GM10266 (cell line): ENCODE measurements at regions not wholly inside any gene's neighbourhood (a gene's known extent, or its start where the extent isn't known, plus 50 kb on each side); places are given as distances from the start of the nearest gene placed in this dataset.

ENCODE experiments used
- DNase-seq: peaks from one replicate; pipeline ENCODE4 v3.0.0; 2012; ENCODE audit errors: extremely low spot score
- CTCF ChIP-seq: IDR thresholded peaks from 2 replicates; pipeline ENCODE4 v1.5.1; 2012; ENCODE audit warnings: mild to moderate bottlenecking, low read depth; ENCODE audit not compliant: control insufficient read depth, insufficient read depth; ENCODE audit errors: missing control alignments

DNA sequence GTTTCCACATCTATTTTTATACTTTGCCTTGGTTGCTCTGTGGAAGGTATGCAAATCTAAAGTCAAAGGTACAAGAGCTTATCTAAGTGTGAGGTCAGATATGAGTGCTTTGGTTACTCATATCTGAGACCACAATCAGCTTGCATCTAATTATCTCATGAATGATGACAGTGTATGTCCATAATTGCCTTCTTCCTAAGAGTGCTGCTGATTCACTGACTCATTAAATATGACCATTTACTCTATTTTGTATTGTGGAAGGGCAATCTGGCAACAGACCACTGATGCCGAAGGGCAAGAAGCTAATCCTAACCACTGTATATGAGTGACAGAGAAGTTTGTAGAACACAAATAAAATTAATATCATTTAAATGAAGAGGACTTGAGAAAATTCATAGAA is 1190.2 kb upstream of the AGA start:
- no peak for TF ChIP-seq CTCF
- DNase-seq, result no peak

DNA sequence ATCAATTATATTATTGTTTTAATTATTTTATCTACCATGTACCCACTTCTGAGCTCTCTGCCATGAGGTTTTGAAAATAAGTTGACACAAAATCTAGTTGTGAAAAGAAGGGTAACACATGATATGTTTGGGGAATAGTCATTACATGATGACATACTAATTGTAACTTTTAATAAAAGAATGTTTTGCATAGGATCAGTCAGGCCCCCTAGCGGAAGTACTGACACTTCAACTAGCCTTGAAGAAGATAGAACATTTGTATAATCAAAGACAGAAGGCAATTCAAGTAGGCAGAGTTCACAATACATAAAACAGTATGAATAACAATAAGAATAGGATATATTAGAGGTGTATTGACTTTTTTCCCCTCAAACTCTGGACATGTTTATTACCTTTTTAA is 1191.0 kb upstream of the AGA start:
- no peak for DNase-seq
- TF ChIP-seq CTCF, result no peak

GRCh38 chr4:178664621-178665020 is 1222.4 kb upstream of the AGA start:
- no peak for TF ChIP-seq CTCF
- DNase-seq, result no peak

DNA sequence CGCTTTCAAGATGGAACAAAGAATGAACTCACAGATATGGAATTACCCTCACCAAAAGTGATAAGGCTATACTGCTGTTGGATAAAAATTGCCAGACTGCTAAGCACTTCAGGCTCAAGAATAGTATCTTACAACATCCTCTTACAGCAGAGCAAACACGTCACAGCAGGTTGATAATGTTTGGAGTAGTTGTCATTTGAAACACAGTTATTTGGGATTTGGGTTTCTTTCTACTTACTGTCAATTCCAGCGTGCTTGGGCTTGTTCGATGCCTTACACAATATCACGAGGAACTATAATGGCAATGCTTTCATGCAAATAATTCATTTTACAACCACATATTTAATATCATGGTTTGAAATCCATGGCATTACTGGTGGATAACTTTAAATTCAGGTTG is 1223.7 kb upstream of the AGA start:
- no peak for DNase-seq
- no peak for TF ChIP-seq CTCF

DNA sequence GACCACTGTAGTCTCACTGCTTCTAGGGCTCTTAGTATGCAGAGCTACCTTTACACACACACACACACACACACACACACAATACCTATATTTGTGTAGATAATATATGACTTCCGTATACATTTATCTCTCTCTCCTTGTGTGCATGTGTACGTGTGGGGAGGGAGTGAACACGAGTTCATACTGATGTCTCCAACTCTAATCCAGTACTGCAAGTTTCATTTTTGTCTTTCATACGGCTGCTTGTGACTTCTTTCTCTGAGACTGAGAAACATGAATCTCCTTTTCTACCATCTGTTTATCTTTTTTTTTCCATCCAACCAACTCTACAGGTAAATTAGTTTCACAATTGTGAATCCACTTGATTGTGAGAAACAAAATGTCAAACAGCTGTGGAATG is 1229.5 kb upstream of the AGA start:
- no peak for TF ChIP-seq CTCF
- no peak for DNase-seq

GRCh38 chr4:178672512-178672911 is 1230.3 kb upstream of the AGA start:
- TF ChIP-seq CTCF, result no peak
- no peak for DNase-seq

DNA sequence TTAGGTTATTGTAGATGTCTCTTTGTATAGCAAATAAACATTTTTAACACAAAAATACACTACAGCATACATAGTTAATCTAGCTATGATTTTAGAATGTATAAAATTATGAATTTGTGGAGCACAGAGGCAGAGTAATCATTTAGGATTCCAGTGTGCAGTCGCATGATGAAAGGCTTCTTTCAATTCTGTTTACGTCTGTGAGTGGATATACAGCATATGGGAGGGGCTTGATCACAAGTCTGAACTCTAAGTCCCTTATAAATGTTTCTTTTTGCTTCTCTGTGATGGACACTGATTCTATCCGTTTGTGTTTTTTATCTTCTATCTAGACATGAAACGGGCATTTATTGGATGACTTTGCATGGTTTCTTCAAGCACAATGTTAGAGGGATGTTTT is 1239.6 kb upstream of the AGA start:
- DNase-seq, result no peak
- no peak for TF ChIP-seq CTCF
